Neural progenitor cell (in vitro differentiated cells): ENCODE measurements at regions not wholly inside any gene's neighbourhood (a gene's known extent, or its start where the extent isn't known, plus 50 kb on each side); places are given as distances from the start of the nearest gene placed in this dataset.

Source experiments
- CTCF ChIP-seq: fragments of 200-600 bp; sonication (generic); IDR thresholded peaks from 2 replicates; pipeline ENCODE4 v1.5.1; 2017; ENCODE audit warnings: antibody characterized with exemption, mild to moderate bottlenecking
- EZH2 ChIP-seq: fragments of 200-600 bp; sonication (generic); IDR thresholded peaks from 2 replicates; pipeline ENCODE4 v1.6.1; 2017; ENCODE audit warnings: antibody characterized with exemption, mild to moderate bottlenecking, moderate library complexity
- EZH2phosphoT487 ChIP-seq: fragments of 200-600 bp; sonication (generic); IDR thresholded peaks from 2 replicates; pipeline ENCODE4 v1.6.1; 2017; ENCODE audit warnings: antibody characterized with exemption

- TF ChIP-seq EZH2phosphoT487 (no peak), CTCF (no peak), EZH2 (no peak)
Measured at GRCh38 chr10:78524941-78525340, 491.3 kb downstream of the RPS24 start.
